HG02852 (cell line): ENCODE measurements at regions not wholly inside any gene's neighbourhood (a gene's known extent, or its start where the extent isn't known, plus 50 kb on each side); places are given as distances from the start of the nearest gene placed in this dataset.

Experiments used
- ATAC-seq: cut with Tn5 transposase; IDR thresholded peaks from one replicate; pipeline ENCODE4 v1.9.1; 2021; ENCODE audit warnings: mild to moderate bottlenecking, moderate library complexity; ENCODE audit not compliant: unreplicated experiment

DNA sequence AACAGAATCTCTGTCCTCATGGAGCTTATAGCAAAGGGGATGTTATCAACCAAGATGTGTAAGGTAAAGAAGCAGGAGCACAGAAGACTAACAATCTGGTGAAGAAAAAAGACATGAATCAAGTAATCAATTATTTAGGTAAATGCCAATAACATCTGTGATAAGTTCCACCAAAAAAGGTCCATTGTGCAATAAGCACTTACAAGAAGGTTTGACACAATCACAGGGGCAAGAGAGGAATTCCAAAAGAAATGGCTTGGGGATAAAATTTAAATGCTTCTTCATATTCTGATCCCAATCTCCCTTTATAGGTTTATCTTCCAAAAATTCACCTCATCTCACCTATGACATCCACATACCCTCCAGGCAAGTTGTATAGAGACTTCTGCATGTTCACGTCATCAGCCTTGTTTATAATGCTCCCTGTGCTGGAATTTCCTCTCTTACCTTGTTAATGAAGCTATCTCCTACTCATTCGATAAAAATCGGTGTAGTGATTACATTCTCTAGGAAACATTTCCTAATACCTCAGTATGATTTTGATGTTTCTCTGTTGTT, 53.6 kb upstream of the DPT start:
- ATAC-seq, result no peak

DNA sequence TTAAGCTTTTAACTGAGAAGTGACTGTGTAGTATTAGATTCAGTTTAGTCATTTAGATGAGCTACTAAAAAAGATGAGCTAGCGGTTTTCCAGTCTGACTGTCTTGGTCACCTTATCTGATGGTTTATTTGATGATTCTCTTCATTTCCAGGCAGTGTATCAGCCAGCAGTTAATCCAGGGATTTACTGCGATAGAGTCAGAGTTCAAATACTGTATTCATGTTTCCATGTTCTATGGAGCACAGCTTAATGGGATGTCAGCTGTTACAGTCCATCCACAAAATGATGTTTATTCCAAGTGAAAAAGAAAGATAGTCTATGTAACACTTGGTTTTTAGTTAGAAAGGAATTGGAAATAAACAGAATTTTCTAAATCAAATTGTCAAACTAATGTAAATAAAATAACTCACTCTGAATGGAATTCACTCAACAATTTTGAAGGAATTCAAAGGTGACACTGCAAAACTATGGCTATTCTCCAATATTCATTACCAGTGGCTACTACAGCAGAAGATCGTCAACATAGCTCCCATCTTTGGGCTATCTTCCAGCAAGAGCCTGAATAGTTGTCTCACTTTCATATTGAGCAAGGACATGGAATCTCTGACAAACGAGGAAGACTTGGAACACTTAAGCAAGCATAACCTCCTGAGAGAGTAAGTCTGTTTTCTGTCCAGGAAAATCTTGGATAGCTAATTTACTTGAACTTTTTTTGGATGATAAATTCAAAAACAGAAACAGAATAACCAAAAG, 54.6 kb upstream of the DPT start:
- no peak for ATAC-seq

DNA sequence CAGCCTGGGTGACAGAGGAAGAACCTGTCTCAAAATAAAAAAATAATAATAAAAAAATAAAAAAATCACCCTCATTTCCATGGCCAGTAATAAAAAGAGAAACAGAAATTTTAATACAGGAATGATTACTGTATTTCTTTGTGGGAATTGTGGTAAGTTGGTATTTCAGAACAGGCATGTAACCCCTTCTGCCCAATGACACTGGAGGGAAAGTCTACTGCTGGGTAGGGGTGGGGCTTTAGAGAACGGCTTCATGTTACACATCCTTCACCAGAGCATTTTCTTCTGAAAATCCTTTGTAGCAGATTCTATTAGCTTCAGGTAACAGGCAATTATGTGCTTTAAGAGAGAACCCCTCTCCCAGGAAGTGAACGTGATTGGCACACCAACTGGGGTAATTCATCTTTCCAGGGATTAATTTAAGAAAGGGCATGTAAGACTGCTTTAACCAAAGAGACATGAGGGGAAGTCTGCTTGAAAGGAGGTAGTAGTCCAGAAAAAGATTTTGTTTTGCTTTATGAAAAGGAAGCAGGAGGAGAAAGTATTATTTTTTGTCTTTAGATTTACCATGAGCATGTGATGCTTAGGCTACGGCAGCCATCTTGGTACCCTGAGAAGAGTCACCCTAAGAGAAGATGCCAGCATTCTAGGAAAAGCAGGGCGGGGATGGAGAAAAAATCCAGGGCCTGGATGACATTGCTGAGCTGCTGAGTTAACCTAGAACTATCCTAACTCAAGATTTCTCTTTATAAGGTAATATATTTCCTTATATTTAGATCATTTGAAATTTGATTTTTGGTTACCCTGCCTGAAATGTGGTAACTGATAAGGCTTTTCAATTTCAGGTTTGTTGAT, 57.7 kb upstream of the DPT start:
- no peak for ATAC-seq

DNA sequence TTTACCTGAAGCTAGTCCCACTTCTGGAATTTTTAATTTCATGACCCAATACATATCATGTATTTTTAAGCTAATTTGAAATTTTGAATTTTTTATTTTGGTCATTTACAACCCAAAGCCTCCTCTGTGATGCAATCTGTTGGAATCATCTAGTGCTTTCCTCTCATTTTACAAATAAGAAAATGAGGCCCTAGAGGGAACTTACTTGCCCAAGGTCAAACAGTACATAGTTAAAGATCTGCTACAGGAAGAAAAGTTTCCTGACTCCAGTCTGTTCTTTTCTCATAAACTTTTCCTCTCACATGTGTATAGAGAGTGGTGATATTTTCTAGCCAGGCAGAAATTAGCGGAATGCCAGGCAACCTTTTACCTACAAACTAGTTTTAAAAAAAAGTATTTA, 59.3 kb upstream of the DPT start:
- no peak for ATAC-seq

DNA sequence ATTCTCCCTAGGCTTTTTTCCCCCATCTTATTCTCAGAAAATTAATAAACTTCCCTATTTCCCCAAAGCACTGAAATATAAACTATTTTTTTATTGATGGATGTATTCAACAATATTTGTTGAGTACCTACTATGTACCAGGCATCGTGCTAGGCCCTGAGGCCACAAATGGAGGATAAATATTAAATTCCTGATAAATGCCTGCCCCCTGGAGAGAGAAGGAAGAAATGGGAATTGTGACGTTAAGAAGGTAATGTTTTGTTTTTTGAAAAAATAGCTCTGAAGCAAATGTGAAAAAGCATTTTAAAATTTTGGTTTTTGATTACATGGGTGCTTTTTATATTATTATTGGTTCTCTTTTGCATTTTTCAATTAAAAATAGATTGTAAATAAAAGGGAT, 60.5 kb upstream of the DPT start:
- no peak for ATAC-seq

DNA sequence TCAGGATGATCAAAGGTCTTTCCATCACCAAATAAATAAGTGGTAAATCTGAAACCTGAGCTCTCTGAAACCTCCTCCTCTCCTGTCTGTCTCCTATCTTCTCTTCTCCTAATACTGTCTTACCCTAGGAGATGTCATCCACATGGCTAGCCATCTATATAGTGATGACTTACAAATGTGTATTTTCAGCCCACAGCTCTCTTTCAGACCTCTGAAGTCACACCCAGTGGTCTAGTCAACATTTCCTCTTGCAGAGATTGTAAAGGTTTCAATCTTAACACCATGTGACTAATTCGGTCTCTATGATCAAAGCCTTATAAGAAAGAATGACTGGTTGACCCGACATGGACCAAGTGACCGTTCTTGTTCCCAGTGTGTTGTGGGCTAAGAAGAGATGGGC, 63.1 kb upstream of the DPT start:
- ATAC-seq, result no peak

DNA sequence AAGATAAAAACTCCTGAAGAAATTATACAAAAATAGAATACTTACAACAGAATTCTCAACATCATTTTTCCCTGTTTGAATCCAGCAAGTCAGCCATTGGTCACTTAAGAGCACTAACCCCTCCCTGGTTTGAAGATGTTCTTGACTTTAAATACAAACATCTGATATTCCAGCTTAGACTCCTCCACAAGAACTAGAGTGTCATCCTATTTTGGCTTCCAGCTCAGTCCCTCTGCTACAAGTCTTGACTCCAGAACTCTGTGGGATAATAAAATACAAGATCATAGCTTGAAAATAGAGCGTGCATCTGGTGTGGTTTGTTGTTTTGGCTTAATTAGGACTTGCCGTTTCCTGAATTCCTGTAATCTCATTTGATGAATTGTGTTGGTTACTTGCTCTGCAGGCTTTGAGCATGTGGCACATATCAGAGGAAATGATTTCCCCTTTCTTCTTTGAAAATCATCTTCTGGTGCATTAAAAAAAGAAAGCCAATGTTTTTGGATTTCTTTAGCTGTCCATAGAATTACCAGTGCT, 63.7 kb upstream of the DPT start:
- ATAC-seq, result no peak

DNA sequence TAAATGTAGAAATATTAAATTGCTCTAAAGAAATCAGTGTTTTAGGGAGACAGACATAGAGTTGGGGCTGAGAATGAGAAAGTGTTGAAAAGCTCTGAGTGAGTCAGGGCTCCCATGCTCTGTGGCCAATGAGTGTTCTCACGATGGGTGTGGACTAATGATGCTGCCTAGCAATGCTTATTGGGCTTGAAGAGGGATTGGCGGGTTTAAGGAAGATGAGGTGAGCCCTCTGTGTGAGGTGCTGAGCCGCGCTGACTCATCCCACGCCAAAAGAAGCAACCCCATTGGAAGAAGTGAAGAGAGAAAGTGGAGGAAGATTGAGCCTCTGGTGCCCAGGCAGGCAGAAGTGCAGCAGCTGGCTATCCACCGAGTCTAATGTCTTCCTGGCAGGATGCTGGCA, 65.1 kb upstream of the DPT start:
- no peak for ATAC-seq

DNA sequence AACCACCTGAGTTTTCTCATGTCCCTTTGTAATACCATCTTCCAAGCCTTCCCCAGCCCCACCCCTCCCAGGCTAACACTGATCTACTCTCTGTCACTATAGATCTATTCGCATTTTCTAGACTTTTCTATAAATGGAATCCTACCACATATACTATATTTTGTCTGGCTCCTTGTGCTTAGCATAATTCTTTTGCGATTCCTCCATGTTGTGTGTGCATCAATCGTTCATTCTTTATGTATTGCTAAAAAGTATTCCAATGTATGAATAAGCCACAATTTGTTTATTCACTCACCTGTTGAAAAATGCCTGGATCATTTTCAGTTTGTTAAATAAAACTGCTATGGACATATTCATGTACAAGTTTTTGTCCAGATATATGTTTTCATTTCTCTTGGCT, 66.7 kb upstream of the DPT start:
- no peak for ATAC-seq

DNA sequence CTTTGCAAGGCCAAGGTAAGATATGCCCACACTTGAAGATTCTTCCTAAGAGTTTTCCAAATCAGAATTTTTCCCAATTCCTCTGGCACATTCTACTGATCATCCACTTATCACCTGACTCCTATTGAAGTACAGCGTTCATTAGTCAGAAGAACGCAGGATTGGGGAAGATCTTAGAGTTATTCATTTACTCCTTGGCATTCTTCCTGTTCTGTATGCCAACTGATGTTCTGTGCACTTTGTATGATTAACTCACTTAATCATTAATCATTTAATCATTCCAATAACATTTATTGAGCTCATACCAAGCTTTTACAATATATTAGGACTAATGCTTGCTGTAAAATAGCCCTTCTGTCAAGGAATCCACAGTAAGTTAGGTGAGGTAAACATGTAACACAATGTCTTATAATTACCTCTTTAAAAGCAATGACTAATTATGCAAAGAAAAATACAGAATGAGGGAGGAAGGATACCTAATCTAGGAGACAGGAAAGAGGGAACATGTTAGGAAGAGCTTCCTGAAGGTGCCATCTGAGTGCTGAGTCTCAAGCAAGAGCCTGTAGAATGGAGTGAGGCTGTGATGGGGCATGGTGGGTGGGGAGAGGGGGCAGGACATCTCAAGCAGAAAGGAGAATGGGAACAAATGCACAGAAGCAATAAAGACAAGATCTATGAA, 71.1 kb upstream of the DPT start:
- no peak for ATAC-seq

DNA sequence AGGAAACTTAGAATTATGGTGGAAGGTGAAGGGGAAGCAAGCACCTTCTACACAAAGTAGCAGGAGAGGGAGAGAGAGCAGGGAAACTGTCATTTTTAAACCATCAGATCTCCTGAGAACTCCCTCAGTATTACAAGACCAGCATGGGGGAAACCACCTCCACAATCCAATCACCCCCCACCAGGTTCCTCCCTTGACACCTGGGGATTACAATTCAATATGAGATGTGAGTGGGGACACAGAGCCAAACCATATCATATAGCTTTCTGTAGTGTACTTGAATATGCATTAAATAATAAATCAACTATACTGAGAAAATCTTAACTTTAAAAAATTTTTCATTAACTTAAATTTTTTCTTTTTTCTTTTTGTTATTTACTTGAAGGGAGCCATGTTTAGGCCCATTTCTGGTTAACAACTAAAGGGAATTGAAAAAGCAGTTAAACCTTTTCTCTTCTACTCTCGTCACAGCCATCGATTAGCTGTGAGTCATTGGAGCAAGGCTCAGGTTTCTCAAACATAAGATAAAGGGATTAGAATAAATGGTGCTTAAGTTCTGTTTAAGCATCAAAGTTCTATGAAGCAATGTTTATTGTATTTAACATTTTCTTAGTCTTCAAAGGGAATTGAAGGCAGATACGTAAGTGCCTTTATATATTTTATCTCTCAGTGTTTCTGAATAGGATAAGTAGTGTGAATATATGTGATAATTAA, 72.2 kb upstream of the DPT start:
- no peak for ATAC-seq

DNA sequence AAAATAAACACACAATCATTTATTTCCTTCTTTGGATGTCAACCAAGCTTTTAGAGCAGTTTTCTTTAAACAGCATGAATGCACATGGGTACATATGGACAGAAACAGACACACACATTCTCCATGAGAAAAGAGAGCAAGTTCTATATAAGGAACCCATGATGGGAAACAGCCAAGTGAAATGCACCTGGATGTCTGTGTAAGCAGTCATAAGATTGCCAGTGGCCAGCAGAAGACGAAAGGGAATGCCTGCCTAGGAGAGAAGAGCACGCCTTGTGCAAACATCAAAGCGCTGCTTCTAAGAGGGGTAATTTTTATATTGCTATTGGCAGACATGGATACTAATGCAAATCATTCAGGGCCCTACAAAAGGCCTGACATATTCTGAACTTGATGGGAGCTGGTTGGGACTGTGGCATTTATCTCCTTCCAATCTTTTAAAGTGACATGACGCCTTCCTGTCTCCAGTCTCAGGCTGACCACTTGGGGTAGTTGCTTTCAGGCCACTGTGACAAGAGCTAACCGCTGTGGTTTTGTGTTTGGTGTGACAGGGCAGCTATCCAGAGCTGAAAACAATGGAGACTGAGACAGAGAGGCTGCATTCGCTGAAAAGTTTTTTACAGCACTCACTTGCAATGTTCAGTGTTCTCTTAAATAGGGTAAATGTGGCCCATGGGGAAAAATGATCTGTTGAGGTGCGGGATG, 75.0 kb upstream of the DPT start:
- no peak for ATAC-seq

DNA sequence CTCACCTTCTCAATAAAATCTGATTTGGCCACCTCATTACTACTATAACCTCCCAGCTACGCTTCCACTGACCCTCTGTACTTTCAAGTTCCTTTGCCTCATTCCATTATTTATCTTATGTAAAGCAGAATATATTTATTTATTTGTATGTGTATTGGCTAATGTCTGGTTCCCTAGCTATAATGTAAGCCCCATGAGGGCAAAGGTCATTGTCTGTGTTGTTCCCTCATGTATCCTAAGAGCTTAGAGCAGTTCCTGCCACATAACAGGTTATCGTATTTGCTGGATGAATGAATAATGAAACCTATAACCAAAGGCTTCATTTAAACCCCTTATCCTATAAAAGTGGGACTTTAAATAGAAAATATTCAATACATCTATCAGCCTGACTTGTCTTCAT, 77.9 kb upstream of the DPT start:
- no peak for ATAC-seq

DNA sequence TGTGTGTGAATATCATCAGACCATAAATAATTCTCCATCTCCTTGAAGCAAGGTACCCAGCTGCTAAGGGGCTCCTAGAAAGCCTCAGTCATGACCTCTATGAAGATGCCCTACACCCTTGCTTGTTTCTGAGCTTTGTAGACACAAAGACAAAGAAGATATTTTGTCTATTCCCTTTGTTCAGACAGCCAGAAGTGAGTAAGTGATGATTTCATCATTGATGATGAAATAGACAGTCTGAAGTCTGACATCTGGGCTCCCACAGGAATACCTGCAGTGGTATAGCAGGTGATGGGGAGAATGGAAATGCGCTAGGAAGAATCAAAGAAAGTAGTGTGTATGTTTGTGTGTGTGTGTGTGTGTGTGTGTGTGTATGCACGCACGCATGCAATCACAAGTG, 82.2 kb upstream of the DPT start:
- ATAC-seq, result no peak

DNA sequence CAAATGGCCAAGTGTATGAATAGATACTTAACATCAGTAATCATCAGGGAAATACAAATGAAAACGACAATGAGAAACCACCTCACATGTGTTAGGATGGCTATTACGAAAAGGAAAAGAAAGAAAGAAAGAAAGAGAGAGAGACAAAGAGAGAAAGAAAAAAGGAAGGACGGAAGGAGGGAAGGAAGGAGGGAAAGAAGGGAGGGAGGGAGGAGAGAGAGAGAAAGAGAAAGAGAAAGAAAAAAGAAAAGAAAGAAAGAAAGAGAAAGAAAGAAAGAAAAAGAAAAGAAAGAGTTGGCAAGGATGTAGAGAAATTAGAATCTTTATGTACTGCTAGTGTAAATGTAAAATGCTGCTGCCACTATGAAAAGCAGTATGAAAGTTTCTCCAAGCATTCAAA, 90.7 kb upstream of the DPT start:
- no peak for ATAC-seq

DNA sequence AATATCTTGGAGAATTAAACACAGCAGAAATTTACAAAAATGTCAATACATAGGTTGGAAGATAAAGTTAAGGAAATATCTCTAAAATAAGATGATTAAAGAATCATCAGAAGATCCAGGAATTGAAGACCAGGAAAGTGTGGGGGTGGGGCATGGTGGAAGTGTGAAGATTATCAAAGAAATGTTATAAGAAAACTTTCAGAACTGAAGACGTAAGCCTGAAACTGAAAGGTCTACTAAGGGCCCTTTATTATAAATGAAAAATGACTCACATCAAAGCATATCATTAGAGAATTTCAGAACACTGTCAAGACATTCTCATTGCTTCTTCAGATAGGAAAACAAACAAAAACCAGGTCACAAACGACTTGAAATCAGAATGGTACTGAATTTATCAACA, 92.4 kb upstream of the DPT start:
- ATAC-seq, result no peak

DNA sequence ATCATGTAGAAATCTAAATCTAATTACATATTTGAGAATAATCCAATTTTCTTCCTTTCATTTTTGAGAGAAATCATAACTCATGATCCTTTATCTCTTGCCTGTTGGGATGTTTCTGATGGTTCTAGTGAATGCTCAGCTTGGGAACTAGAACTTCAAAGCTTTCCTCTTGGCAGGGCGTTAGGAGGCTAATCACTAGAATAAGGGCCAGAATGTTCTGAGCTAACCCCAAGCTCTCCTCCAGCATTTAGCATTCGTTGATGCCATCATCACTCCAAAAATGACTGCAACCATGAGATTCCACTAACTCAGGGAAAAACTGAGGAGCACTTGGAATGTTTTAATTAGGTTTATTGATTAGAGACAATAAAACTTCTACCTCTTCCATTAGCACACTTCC, 93.9 kb upstream of the DPT start:
- no peak for ATAC-seq

DNA sequence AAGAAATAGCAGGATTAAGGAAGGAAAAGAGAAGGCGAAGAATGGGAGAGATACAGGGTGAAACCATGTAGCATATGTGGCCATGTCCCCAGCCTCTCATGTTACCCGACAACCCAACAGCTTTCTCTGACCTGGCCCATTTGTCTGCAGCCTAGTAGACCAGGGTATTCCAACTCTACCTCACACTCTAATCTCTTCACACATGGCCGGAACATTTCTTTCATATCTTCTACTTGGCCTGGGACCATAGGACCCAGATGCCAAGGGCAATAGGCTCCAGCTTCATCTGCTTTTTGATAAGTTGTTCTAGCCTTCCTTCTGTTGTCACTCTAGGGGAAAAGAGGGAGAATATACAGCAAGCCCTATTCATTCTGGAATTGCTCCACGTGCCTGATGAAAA, 95.0 kb upstream of the DPT start:
- ATAC-seq, result no peak

DNA sequence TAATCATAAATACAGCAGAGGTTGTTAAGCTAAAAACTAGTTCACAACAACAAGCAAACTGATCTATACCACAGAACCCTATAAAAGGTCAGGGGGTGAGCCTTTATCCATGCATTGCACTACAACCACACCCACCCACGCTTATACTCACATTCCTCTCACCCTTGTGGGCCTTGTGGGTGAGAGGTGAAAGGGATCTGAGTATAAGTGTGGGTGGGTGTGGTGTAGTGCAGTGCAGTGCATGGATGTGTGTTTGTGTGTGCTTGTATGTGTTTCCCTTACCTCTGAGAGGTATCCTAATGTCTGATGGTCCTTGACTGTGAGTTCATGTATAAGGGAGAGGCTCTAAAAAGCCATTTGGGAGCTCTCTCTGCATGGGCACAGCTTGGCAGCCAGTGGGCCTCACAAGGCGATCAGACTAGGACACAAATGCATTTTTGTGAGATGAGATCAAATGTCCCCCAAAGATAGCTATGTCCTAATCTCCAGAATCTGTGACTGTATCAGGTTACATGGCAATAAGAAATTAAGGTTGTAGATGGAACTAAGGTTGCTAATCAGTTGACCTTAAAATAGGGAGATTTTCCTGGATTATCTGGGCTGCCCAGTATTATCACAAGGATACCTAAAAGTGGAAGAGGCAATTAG, 95.5 kb upstream of the DPT start:
- no peak for ATAC-seq

DNA sequence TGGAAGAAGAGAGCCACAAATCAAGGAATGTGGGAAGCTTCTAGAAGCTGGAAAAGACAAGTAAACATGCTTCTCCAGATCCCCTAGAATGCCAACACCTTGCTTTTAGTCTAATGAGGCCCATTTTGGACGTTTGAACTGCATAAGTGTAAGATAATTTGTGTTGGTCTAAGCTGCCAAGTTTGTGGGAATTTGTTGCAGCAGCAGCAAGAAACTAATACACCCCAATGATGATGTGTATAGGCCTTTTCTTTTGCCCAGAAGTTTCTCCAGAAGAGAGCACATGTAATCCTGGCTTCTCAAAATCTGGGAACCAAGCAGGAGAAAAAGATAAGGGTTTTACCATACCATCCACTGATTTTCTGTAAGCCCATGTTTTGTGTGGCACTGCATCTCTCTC, 96.1 kb upstream of the DPT start:
- no peak for ATAC-seq
